GM21381 (cell line): ENCODE measurements at regions not wholly inside any gene's neighbourhood (a gene's known extent, or its start where the extent isn't known, plus 50 kb on each side); places are given as distances from the start of the nearest gene placed in this dataset.
"Not testable (repeated sequence)": the region's sequence is repeated elsewhere in the genome, so short reads cannot be mapped to it uniquely, and the experiment has no call there.

Experiments
- ATAC-seq: cut with Tn5 transposase; IDR thresholded peaks from one replicate; pipeline ENCODE4 v1.9.1; 2021; ENCODE audit warnings: mild to moderate bottlenecking, moderate library complexity; ENCODE audit not compliant: unreplicated experiment

DNA sequence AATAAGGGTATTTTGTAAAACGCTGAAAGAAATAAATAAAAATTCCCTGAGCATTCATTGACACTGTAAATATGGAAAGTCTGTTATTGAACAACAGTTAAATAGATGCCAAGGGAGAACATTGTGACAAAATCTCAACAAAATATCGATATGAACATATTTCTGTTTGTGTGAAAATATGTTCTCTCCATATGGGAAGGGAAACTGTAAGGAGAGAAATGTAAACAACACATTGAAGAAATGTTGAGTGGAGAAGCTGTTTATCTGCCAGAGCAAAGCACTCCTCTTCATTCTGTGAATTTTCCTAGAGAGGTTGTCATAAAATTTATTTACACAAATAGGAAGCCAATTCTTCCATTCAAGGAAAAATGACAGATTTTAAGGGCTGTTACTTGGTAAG is 57.1 kb upstream of the EOMES start:
- no peak for ATAC-seq

DNA sequence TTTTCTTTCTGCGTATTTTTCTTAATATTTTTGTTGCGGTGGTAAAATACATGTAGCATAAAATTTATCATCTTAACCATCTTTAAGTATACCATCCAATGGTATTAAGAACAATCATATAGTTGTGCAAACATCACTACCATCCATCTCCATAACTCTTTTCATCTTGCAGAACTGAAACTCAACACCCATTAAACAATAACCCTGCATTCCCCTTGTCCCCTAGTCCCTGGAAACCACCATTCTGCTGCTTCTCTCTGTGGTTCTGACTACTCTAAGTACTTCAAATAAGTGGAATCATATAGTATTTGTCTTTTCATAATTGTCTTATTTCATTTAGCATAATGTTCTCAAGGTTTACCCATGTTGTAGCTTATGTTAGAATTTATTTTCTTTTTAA is 67.3 kb upstream of the EOMES start:
- ATAC-seq = no peak

- ATAC-seq = no peak
Observed at GRCh38 chr3:27791956-27792355, 69.8 kb upstream of the EOMES start.

GRCh38 chr3:27792869-27793268 is 70.7 kb upstream of the EOMES start:
- no peak for ATAC-seq

- ATAC-seq = no peak
Observed at GRCh38 chr3:27794211-27794610, 72.1 kb upstream of the EOMES start.

DNA sequence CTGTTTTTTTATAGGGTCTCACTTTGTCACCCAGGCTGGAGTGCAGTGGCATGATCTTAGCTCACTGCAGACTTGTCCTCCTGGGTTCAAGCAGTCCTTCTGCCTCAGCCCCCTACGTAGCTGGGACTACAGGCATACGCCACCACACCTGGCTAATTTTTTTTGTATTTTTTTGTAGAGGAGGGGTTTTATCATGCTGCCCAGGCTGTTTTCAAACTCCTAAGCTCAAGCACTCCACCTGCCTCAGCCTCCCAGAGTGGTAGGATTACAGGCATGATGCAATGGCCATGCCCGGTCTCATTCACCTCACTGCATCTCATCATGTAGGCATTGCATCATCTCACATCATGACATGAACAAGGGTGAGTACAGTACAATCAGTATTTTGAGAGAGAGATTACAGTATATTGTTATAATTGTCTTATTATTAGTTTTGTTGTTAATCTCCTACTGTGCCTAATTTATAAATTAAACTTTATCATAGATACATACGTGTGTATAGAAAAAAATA is 74.3 kb upstream of the EOMES start:
- no peak for ATAC-seq

- ATAC-seq = no peak
Observed at GRCh38 chr3:27797773-27798172, 75.7 kb upstream of the EOMES start.

DNA sequence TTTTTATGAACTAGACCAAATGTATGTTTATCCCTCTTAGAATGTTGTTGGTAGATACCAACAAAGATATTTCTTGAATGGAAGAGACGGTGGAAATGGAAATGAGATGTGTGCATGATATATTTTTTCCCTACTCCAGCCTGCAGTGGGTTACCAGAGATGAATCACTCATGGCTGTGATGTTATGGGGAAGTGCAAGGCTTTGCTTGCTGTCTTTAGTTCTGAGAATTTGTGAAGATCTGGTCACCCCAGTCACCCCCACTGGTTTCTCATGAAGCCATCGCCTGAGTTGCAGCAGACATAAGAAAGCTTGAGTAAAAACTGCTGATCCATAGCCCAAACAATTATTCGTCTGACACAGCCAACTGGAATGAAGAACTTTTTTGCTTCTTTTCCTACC is 78.1 kb upstream of the EOMES start:
- ATAC-seq = no peak

DNA sequence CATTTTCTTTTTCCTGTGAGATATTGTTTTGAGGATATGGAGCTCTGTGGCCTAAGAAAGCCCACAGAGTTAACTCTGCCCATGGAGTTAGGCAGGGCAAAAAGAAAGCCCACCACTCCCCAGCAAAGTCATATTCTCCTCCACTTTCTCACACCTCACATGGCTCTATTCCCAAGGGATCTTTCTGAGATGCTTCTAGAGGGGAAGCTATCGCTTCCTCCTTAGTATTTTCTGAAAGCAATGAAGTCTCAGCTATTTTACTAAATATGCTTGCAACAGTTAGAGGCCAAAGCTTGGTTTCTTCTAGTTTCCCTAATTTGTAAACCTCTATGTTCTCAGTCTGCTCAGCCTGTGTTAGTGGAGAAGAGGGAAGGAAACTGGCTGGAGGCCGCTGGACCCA is 80.3 kb upstream of the EOMES start:
- no peak for ATAC-seq

DNA sequence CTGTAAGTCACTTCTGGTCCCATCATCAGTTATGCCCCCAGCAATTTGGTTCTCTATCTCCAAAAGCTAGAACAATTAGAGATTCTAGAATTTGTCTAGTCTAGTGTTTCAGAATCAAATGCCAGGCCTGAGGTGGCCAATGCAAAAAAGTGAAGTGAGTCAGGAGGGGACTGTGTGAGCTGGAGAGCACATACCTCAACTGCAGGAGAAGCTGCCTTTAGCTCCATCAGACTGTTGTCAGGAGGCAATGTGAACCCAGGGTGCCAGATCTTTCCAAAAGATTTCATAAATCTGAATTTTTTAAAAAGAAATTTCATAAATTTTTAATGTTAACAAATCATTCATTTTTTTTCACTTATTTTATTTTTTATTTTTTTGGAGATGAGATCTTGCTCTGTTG is 80.7 kb upstream of the EOMES start:
- ATAC-seq = no peak

DNA sequence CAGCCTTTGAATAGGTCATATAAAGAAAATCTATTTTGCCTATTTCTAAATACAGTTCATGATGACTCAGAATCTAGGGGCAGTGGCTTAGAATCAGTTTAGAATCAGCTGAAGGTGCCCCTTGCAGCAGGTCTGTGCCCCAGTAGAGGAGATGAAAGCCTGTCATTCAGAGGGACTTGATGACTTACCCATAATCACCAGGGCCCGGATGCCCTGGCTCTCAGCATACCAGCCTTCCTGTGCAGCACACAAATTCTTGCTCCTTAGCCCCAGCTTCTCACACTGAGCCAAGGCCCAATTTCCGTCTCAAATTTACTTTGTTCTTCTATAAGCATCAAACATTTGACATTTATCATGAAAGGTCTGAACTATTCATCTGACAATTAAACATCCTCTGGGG is 83.2 kb upstream of the EOMES start:
- ATAC-seq = no peak

DNA sequence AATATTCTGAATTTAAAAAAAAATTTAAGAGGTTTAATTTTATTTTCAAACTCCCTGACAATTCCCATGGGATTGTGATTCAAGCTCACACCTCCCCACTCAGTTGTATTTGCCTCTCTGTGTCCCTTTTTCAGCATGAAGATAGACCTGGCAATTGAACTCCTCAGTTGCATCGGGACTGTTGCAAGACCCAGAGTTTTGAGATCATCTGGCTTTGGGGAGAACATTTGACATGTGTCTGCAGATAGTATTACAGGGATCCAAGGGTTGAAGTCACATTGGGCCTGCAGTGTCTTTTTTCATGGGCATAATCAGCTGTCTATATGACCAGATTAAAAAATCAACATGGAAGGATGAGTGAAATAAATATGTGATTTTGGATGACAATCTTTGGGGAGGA is 91.1 kb upstream of the EOMES start:
- no peak for ATAC-seq

DNA sequence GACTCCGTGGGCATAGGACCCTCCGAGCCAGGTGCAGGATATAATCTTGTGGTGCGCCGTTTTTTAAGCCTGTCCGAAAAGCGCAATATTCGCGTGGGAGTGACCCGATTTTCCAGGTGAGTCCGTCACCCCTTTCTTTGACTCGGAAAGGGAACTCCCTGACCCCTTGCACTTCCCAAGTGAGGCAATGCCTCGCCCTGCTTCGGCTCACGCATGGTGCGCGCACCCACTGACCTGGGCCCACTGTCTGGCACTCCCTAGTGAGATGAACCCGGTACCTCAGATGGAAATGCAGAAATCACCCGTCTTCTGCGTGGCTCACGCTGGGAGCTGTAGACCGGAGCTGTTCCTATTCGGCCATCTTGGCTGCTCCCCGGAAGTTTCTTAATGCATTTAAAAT is 99.5 kb upstream of the EOMES start:
- ATAC-seq = not testable (repeated sequence)

DNA sequence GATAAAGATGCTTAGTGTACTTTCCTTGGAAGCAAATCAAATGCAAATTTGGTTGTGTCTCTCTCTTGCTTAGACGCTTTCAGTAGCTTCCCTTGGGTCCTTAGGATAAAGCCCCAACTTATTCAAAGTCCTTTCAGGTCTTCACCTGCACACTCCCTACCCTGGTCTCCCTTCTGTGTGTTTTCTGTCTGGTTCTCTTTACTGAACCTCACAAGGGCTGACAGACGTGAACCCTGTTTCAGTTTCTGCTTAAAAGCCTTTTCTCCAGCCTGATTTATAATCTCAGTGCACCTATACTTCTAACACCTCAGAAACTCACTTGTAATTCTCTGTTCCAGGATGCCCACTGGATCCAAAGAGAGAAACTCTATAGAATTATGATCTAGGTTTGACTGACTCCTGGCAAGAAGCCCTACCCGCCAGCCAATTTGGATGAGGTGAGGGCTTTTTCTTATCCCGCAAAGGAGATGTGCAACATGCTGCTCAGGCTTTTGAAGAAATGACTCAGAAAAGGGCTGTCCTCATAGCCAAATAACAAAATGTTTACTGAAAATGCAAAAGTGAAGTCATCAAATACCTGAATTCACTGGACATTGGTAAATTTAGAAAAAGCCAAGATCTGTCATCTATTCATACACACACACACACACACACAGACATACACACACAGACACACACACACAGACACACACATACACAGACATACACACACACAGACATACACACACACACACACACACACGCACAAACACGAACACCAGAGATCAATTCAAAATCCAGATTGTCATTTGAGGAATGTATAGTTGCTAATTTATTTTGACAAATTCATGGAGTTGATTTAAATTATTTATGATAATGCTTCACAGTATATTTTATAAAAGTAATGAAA is 102.4 kb upstream of the EOMES start:
- ATAC-seq = no peak

- no peak for ATAC-seq
Observed at GRCh38 chr3:27826448-27826847, 104.3 kb upstream of the EOMES start.

- no peak for ATAC-seq
Observed at GRCh38 chr3:27827041-27827440, 104.9 kb upstream of the EOMES start.

GRCh38 chr3:27840807-27841594 is 118.9 kb upstream of the EOMES start:
- no peak for ATAC-seq

- ATAC-seq = no peak
Observed at GRCh38 chr3:27844052-27844675, 122.0 kb upstream of the EOMES start.

- ATAC-seq = no peak
Observed at GRCh38 chr3:27847697-27848096, 125.6 kb upstream of the EOMES start.

GRCh38 chr3:27848826-27849225 is 126.7 kb upstream of the EOMES start:
- no peak for ATAC-seq

DNA sequence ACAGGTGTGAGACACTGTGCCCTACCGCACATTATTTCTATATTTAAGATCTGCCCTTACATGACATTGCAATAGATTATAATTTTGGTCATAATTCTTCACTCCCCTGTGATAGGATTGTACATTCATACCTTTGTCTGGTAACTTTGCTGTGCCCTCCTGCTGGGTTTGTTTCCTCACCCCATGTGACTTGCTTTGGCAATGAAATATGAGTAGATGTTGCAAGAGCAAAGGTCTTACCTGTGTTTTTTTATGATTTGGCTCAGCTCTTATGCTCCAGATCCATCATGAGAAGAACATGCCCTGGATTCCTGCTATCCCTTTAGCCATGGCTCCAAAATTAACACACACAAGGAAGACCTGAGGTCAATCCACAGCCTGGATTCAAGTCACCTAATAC is 137.7 kb upstream of the EOMES start:
- no peak for ATAC-seq
